Gastroesophageal sphincter (tissue), 4 donors: ENCODE measurements at regions not wholly inside any gene's neighbourhood (a gene's known extent, or its start where the extent isn't known, plus 50 kb on each side); places are given as distances from the start of the nearest gene placed in this dataset.

Experiments
- ATAC-seq: fragments of 150-250 bp; one replicate; pipeline ENCODE4 v1.9.1; 2016; ENCODE audit warnings: mild to moderate bottlenecking, moderate library complexity
- H3K27ac ChIP-seq, 4 donors: fragments of 200-600 bp; sonication (generic) in 3 of 4; 1 replicate in 3 of 4; 2 replicates in 1 of 4; pipeline ENCODE4 v1.5.1; 2016 to 2019
- H3K27me3 ChIP-seq: fragments of 200-600 bp; sonication (generic); one replicate; pipeline ENCODE4 v1.5.1; 2019
- H3K36me3 ChIP-seq, 2 donors: fragments of 200-600 bp; sonication (generic); one replicate each; pipeline ENCODE4 v1.5.1; 2019; ENCODE audit warnings: control low read depth in 1 of 2
- H3K4me1 ChIP-seq, 3 donors: fragments of 200-600 bp; sonication (generic); 1 replicate in 2 of 3; 2 replicates in 1 of 3; pipeline ENCODE4 v1.5.1; 2016 to 2019; ENCODE audit warnings: control low read depth in 2 of 3
- H3K4me3 ChIP-seq, 2 donors: fragments of 200-600 bp; sonication (generic); one replicate each; pipeline ENCODE4 v1.5.1; 2019; ENCODE audit warnings: mild to moderate bottlenecking in 1 of 2, moderate library complexity in 1 of 2
- H3K9me3 ChIP-seq, 3 donors: fragments of 200-600 bp; sonication (generic); one replicate each; pipeline ENCODE4 v1.5.1; 2017 to 2019; ENCODE audit warnings: control low read depth in 2 of 3
- CTCF ChIP-seq, 4 experiments: fragments of 200-600 bp in 2 of 4; fragments of 450-650 bp in 2 of 4; sonication (generic) in 1 of 4; IDR thresholded peaks; one replicate each; pipeline ENCODE4 v1.5.1; 2017 to 2019; ENCODE audit warnings: antibody characterized with exemption in 4 of 4, mild to moderate bottlenecking in 2 of 4, moderate library complexity in 2 of 4
- EP300 ChIP-seq: sonication (generic); formaldehyde crosslinking; IDR thresholded peaks from one replicate; pipeline ENCODE4 v1.6.1; 2017; ENCODE audit warnings: antibody characterized with exemption, mild to moderate bottlenecking
- POLR2A ChIP-seq, 2 donors: fragments of 450-650 bp; IDR thresholded peaks; one replicate each; pipeline ENCODE4 v1.6.1; 2017; ENCODE audit warnings: antibody characterized with exemption in 2 of 2, mild to moderate bottlenecking in 2 of 2, moderate library complexity in 1 of 2
- POLR2AphosphoS5 ChIP-seq: sonication (generic); formaldehyde crosslinking; IDR thresholded peaks from one replicate; pipeline ENCODE4 v1.6.1; 2017; ENCODE audit warnings: antibody characterized with exemption
- WGBS, 2 donors: methylation state at CpG; one replicate each; pipeline ENCODE4 v1.1.5; 2018; ENCODE audit warnings: low coverage in 1 of 2; 5-methylcytosine and 5-hydroxymethylcytosine counted together

GRCh38 chr12:60714141-60714900 is 1118.5 kb downstream of the SLC16A7 start:
- no peak overlapping the region for H3K4me3 ChIP-seq
- no peaks in the 10 kb centered on the region for H3K9me3 ChIP-seq
- H3K36me3 ChIP-seq = no peaks in the 10 kb centered on the region
- no peak for ATAC-seq
- no peaks in the 10 kb centered on the region for H3K4me1 ChIP-seq
- 81 to 90% methylated on average over 5 of the region's 5 CpGs for WGBS, 2 donors
- H3K27ac ChIP-seq = no peak overlapping the region
- TF ChIP-seq POLR2AphosphoS5 = no peak
- no peak for TF ChIP-seq EP300
- TF ChIP-seq POLR2A (IDR thresholded peaks at IDR 0.05) = no peak
- TF ChIP-seq CTCF (IDR thresholded peaks at IDR 0.05) = no peak
- H3K27me3 ChIP-seq = no peaks in the 10 kb centered on the region

- no peak overlapping the region for H3K27ac ChIP-seq
- ATAC-seq = no peak
- H3K4me3 ChIP-seq = no peak overlapping the region
- H3K27me3 ChIP-seq = no peaks in the 10 kb centered on the region
- no peaks in the 10 kb centered on the region for H3K4me1 ChIP-seq
- no peaks in the 10 kb centered on the region for H3K36me3 ChIP-seq
- WGBS, 2 donors = 50 to 100% methylated on average over 1 of the region's 1 CpG
- no peak for TF ChIP-seq POLR2AphosphoS5
- no peak for TF ChIP-seq POLR2A (IDR thresholded peaks at IDR 0.05)
- TF ChIP-seq EP300 = no peak
- no peak for TF ChIP-seq CTCF (IDR thresholded peaks at IDR 0.05)
- H3K9me3 ChIP-seq = peaks cover 0 to 6% (median 0%) of the 10 kb centered on the region in 3 donors
Measured at GRCh38 chr12:60724475-60724874, 1128.6 kb downstream of the SLC16A7 start.

- Histone ChIP-seq H3K27me3 (no peaks in the 10 kb centered on the region), H3K9me3 (peaks cover 0 to 6% (median 0%) of the 10 kb centered on the region in 3 donors), H3K4me1 (no peaks in the 10 kb centered on the region), H3K27ac (no peak overlapping the region), H3K36me3 (no peaks in the 10 kb centered on the region), H3K4me3 (no peak overlapping the region)
- TF ChIP-seq POLR2AphosphoS5 (no peak), CTCF (IDR thresholded peaks at IDR 0.05) (no peak), EP300 (no peak), POLR2A (IDR thresholded peaks at IDR 0.05) (no peak)
- no peak for ATAC-seq
Measured at GRCh38 chr12:60724984-60725383, 1129.2 kb downstream of the SLC16A7 start.

- no peak overlapping the region for H3K4me3 ChIP-seq
- no peak for ATAC-seq
- no peak overlapping the region for H3K27ac ChIP-seq
- no peaks in the 10 kb centered on the region for H3K4me1 ChIP-seq
- H3K36me3 ChIP-seq = no peaks in the 10 kb centered on the region
- H3K27me3 ChIP-seq = no peaks in the 10 kb centered on the region
- TF ChIP-seq POLR2AphosphoS5 (no peak), CTCF (IDR thresholded peaks at IDR 0.05) (no peak), POLR2A (IDR thresholded peaks at IDR 0.05) (no peak), EP300 (no peak)
- H3K9me3 ChIP-seq = no peaks in the 10 kb centered on the region
- WGBS, 2 donors = 93% methylated on average over 1 of the region's 1 CpG
Measured at GRCh38 chr12:60752589-60752988, 1156.8 kb downstream of the SLC16A7 start.

- 30 to 50% methylated on average over 1 of the region's 1 CpG for WGBS, 2 donors
- no peaks in the 10 kb centered on the region for H3K9me3 ChIP-seq
- TF ChIP-seq EP300 = no peak
- no peak for TF ChIP-seq POLR2AphosphoS5
- no peak for TF ChIP-seq CTCF (IDR thresholded peaks at IDR 0.05)
- no peak for TF ChIP-seq POLR2A (IDR thresholded peaks at IDR 0.05)
- H3K36me3 ChIP-seq = no peaks in the 10 kb centered on the region
- no peak overlapping the region for H3K4me3 ChIP-seq
- no peak overlapping the region for H3K27ac ChIP-seq
- ATAC-seq = no peak
- H3K27me3 ChIP-seq = no peaks in the 10 kb centered on the region
- H3K4me1 ChIP-seq = no peaks in the 10 kb centered on the region
Measured at GRCh38 chr12:60758224-60758623, 1162.4 kb downstream of the SLC16A7 start.
